RWPE1 (cell line): ENCODE measurements at regions not wholly inside any gene's neighbourhood (a gene's known extent, or its start where the extent isn't known, plus 50 kb on each side); places are given as distances from the start of the nearest gene placed in this dataset.

Source experiments
- CTCF ChIA-PET: fragments of 350-600 bp; sonication (Branson Sonifier 250); formaldehyde crosslinking; extraction: SDS; loops from one replicate; lab custom pipeline; 2021; lab: Yijun Ruan, JAX
- POLR2A ChIA-PET: fragments of 400-600 bp; formaldehyde crosslinking; extraction: SDS; loops from one replicate; lab custom pipeline; 2020; ENCODE audit warnings: antibody characterized with exemption; ENCODE audit not compliant: low non-redundant PET; lab: Yijun Ruan, JAX
- DNase-seq: peaks from one replicate; pipeline ENCODE4 v3.0.0; 2012; ENCODE audit warnings: low spot score
- H3K27ac ChIP-seq: fragments of 450-650 bp; 2 replicates; pipeline ENCODE4 v1.5.1; 2017
- TF ChIP-seq, protein P1 (sequence below): fragments of 450-650 bp; conservative IDR thresholded peaks from 2 replicates; pipeline ENCODE4 v1.5.1; 2017; ENCODE audit warnings: low read depth, mild to moderate bottlenecking

DNA sequence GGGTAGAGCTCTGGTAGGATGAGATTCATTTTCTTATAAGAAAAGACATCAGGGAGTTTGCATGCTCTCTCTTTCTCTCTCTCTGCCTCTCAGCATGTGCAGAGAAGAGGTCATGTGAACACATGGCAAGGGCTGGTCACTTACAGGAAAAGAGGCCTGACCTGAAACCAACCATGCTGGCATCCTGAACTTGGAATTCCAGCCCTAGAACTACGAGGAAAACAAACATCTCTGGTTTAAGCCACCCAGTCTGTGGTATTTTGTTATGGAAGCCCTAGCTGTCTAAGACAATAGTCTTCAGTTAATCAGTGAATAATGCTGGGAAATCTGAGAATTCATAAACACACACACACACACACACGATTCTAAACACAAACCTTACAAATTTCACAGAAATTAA, 1104.2 kb upstream of the LRRN3 start:
- no peak for DNase-seq
- TF ChIP-seq, protein P1, sequence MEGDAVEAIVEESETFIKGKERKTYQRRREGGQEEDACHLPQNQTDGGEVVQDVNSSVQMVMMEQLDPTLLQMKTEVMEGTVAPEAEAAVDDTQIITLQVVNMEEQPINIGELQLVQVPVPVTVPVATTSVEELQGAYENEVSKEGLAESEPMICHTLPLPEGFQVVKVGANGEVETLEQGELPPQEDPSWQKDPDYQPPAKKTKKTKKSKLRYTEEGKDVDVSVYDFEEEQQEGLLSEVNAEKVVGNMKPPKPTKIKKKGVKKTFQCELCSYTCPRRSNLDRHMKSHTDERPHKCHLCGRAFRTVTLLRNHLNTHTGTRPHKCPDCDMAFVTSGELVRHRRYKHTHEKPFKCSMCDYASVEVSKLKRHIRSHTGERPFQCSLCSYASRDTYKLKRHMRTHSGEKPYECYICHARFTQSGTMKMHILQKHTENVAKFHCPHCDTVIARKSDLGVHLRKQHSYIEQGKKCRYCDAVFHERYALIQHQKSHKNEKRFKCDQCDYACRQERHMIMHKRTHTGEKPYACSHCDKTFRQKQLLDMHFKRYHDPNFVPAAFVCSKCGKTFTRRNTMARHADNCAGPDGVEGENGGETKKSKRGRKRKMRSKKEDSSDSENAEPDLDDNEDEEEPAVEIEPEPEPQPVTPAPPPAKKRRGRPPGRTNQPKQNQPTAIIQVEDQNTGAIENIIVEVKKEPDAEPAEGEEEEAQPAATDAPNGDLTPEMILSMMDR = no peak
- ChIA-PET CTCF (no interaction called here), POLR2A (no interaction called here)
- no peak overlapping the region for H3K27ac ChIP-seq

DNA sequence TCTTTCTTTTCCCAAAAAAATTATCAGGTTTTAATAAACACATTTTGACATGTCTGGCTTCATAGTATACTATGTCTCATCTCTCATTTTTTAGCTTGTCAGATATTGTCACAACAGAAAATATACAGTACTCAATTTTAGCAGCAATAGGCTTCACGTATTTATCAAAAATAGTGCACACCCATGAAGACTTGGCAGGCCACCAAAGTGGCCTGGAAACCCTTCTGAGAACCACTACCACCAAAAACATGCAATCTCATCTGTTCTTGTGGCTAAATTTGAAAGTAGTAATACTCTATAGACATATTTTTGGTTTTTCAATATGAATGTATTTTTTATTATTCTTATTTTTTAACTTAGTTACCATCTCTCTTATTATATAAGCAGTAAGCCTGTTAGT, 1094.5 kb upstream of the LRRN3 start:
- ChIA-PET CTCF (no interaction called here), POLR2A (no interaction called here)
- TF ChIP-seq, protein P1 = no peak
- DNase-seq = no peak
- no peak overlapping the region for H3K27ac ChIP-seq

GRCh38 chr7:109996927-109997326, 1094.0 kb upstream of the LRRN3 start:
- POLR2A ChIA-PET = no interaction called here
- DNase-seq = no peak
- no peak overlapping the region for H3K27ac ChIP-seq
- TF ChIP-seq, protein P1 = no peak
- CTCF ChIA-PET = no interaction called here

DNA sequence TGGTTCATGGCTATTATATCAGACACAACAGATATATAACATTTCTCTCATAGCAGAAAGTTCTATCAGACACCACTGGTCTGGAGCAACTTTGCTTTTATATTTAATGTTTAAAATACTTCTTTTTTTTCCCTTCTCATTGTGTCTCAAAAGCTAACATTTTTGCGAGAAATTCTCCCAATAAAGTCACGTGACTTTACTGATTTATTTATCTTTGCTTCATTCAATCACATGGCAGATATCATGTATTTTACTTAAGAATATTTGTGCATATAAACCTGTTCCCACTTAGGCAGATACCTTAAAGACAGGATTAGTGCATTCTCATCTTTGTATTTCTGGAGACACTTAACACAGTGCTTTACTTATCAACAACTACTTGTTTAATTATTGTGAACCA, 1093.1 kb upstream of the LRRN3 start:
- POLR2A ChIA-PET = no interaction called here
- TF ChIP-seq, protein P1 = no peak
- no peak for DNase-seq
- CTCF ChIA-PET = no interaction called here
- no peak overlapping the region for H3K27ac ChIP-seq

DNA sequence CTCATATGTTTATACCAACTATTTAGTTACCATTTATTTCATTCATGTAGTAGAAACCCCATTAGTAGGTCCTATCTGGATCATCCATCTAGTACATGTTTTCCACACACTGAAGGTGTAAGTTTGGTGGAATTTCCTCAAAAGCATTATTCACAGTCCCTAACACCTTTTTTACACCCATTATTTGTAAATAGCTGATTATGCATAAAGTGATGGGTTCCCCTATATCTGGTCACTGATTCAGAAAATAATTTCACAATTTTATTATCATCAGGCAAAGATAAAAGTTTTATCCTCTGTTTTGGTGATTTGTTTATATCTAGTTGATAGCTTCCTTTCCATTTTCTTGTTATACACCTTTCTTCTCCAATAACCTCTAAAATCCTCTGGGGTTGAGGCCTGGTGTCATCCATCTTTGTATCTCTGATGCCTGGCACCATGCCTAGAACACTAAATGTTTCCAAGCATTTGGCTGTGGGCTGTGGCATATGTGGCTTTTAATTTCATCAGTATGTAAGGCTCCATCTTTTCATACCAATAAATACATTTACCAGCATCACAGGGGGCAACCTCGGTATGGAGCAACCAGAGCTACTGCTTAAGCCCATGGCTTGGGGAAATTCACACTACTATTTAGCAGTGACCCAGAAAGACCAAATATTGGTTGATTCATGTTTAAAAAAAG, 1089.5 kb upstream of the LRRN3 start:
- DNase-seq = no peak
- TF ChIP-seq, protein P1 = no peak
- CTCF ChIA-PET = interaction anchor here (0.6 kb wide), 1 partner anchor 360 kb away, joined by 3 read pairs; no protein-coding TSS in a partner anchor
- no peak overlapping the region for H3K27ac ChIP-seq
- POLR2A ChIA-PET = no interaction called here

GRCh38 chr7:110003827-110004226, 1087.1 kb upstream of the LRRN3 start:
- DNase-seq = no peak

More at GRCh38 chr7:110003827-110004226, 1087.1 kb upstream of the LRRN3 start:
- no peak overlapping the region for H3K27ac ChIP-seq
- ChIA-PET CTCF (interaction anchor here (0.7 kb wide), 1 partner anchor 439 kb away, joined by 3 read pairs; no protein-coding TSS in a partner anchor), POLR2A (no interaction called here)
- TF ChIP-seq, protein P1 = no peak
